ENCODE measurements at regions not wholly inside any gene's neighbourhood (a gene's known extent, or its start where the extent isn't known, plus 50 kb on each side); places are given as distances from the start of the nearest gene placed in this dataset.

- DNase-seq, result no peak
These were observed 286.8 kb downstream of the RBM43 start for GRCh38 chr2:150974864-150975263.

- DNase-seq, result no peak
These were observed 287.4 kb downstream of the RBM43 start for GRCh38 chr2:150974234-150974633.

- no peak for DNase-seq
These were observed 289.8 kb downstream of the RBM43 start for GRCh38 chr2:150971910-150972309.

- no peak for DNase-seq
These were observed 298.3 kb downstream of the RBM43 start for GRCh38 chr2:150963336-150963735.

- DNase-seq, result no peak
These were observed 306.4 kb downstream of the RBM43 start for GRCh38 chr2:150955231-150955630.

- DNase-seq, result no peak
These were observed 314.8 kb downstream of the RBM43 start for GRCh38 chr2:150946831-150947230.

GRCh38 chr2:150944315-150944714 lies 317.3 kb downstream of the RBM43 start:
- DNase-seq, result no peak

GRCh38 chr2:150939087-150939486 lies 322.6 kb downstream of the RBM43 start:
- DNase-seq, result no peak

- no peak for DNase-seq
These were observed 323.1 kb downstream of the RBM43 start for GRCh38 chr2:150938527-150938926.

GRCh38 chr2:150937030-150937429 lies 324.6 kb downstream of the RBM43 start:
- DNase-seq, result no peak

- no peak for DNase-seq
These were observed 330.2 kb downstream of the RBM43 start for GRCh38 chr2:150931451-150931850.

GRCh38 chr2:150925611-150926010 lies 336.1 kb downstream of the RBM43 start:
- DNase-seq, result no peak

- no peak for DNase-seq
These were observed 336.8 kb downstream of the RBM43 start for GRCh38 chr2:150924878-150925277.

- DNase-seq, result no peak
These were observed 341.8 kb downstream of the RBM43 start for GRCh38 chr2:150919901-150920300.

GRCh38 chr2:150917961-150918713 lies 343.5 kb downstream of the RBM43 start:
- no peak for DNase-seq

GRCh38 chr2:150916467-150917396 lies 344.9 kb downstream of the RBM43 start:
- DNase-seq, result no peak

GRCh38 chr2:150911766-150912280 lies 349.8 kb downstream of the RBM43 start:
- no peak for DNase-seq

- DNase-seq, result no peak
These were observed 352.1 kb downstream of the RBM43 start for GRCh38 chr2:150909613-150910012.

GRCh38 chr2:150909090-150909489 lies 352.6 kb downstream of the RBM43 start:
- no peak for DNase-seq

GRCh38 chr2:150907466-150907865 lies 354.2 kb downstream of the RBM43 start:
- no peak for DNase-seq

GRCh38 chr2:150903461-150903860 lies 358.2 kb downstream of the RBM43 start:
- DNase-seq, result no peak

- DNase-seq, result no peak
These were observed 358.6 kb downstream of the RBM43 start for GRCh38 chr2:150903055-150903454.

- DNase-seq, result no peak
These were observed 360.8 kb downstream of the RBM43 start for GRCh38 chr2:150900913-150901312.

GRCh38 chr2:150895968-150896367 lies 365.7 kb downstream of the RBM43 start:
- no peak for DNase-seq
